Effector CD8-positive, alpha-beta T cell (primary cell): ENCODE measurements at regions not wholly inside any gene's neighbourhood (a gene's known extent, or its start where the extent isn't known, plus 50 kb on each side); places are given as distances from the start of the nearest gene placed in this dataset.
"Not testable (repeated sequence)": the region's sequence is repeated elsewhere in the genome, so short reads cannot be mapped to it uniquely, and the experiment has no call there.

Experiments
- DNase-seq: peaks from one replicate; lab custom pipeline; 2025; lab: John Stamatoyannopoulos, UW

DNA sequence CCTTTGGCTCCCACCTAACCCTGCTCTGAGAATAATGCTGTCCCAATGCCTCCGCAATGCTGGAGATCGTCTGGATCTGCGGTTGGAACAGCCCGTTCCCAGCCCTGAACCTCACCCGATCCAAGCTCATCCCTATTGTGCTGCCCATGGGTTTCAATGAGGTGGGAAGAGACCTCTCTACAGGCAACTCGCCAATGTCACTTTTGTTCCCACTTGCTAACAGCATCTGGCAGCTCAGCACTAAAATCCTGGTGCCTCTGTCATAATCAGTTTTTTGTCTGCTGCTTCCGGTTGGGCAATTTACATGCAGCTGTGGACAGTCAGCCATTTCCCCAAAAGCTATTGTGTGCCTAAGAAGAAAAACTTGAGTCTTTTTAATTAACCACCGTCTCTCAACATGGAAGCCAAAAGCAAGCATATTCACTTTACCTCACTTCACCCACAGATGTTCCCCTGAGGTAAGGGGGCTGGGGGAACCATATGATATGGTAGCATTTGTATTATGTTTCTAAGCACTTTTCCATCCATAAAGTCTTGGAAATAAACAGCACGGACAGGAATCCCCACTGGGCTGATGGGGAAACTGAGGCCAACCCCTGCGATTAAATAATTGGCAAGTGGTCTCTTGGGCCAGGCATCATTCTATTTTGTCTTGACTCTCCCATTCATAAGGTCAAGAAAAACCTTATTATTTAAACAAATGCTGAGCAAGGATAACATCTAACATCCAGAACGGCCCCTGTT, 159.2 kb upstream of the CDH5 start:
- DNase-seq = no peak

DNA sequence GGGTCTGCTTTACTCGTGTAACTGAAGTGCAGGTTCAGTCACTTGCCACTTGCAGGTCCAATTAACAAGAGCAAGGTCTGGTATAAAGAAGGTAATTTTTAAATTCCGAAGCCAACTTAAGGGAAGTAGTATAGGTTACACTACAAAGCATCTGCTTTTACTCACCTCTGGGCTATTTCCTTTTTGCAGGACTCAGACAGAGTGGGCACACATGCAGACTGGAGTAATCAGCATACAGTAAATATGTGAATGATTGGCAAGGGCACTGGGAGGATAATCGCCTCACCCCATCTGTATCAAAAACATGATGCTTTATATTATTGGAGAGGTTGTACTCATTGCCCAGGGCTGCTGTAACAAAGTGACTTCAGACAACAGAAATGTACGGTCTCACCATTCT, 160.1 kb upstream of the CDH5 start:
- DNase-seq = no peak

DNA sequence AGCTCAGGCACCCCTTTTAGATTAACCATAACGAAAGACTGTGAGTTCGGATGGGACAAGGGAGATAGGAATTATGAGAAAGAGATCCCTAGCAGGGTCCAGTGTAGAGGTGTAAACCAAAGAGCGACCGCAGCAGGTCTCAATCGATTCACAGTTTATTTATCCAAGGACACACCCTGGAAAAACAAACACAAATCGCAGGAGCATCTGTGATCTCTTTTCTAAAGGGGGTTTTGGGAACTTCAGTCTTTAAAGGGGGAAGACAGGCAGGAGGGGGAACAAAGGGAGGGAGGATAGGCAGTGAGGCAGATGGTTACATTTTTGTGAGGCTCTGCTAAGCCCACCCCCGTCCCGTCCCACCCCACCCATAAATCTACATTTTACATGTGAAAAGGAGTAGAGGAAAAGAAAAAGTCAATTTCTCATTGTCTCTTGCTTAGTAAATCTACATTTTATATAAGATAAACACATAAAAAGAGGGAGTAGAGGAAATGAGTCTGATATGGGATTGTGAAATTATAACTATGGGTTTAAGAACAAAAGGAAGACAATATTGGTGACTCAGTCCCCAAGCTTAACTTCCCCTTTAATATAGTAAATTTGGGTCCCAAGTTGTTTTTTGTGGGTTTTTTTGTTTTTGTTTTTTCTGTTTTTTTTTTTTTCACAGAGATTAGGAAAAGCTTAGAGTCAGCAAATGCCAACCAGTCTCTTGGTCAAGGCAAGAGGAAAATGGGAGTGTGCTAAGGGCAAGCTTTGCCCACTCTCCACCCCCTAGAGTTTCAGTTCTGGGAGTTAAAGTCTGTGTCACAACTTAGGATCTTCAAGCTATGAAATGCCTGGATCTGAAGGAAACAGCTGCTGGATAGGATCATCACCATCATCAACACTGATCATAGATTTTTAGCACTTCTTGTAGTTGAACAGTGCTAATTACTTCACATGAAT, 160.9 kb upstream of the CDH5 start:
- no peak for DNase-seq

DNA sequence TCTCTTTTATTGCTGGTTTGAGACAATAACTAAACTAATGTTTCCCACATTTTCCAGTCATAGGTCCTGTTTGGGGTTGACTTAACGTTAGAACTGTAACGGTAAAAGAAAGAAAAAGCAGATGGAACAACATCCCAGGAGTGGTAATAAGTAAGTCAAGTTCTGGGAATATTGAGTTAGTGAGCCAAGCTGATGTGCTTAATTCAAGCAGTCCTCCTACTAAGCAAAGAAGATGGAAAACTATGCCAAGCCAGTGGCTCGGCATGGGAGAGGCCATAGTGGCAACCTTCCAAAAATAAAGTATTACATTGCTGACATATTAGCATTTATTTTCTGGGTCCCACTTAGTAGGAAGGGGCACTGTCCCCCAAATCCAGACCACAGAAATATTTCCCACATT, 161.7 kb upstream of the CDH5 start:
- no peak for DNase-seq

- no peak for DNase-seq
Measured at GRCh38 chr16:66203476-66203875, 163.0 kb upstream of the CDH5 start.

DNA sequence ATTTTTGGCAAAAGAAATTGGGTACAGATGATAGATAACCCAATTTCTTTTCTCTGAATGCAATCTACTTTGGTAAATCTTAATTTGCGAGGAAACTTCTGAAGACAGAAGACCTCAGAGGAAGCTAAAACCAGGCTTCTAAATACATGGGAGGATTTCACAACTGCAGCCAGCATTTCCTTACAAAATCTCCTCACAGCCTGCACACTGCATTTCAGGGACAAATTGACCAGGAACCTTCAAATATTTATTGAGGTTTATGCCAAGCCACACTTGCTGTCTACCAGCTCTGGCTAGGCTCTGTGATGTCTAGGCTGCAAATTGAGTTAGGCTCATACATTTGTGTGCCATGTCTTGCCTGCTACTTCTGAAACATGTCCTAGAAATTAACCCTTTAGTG, 167.3 kb upstream of the CDH5 start:
- DNase-seq = no peak

- DNase-seq = no peak
Measured at GRCh38 chr16:66198641-66199040, 167.8 kb upstream of the CDH5 start.

GRCh38 chr16:66197668-66198278, 168.7 kb upstream of the CDH5 start:
- no peak for DNase-seq

GRCh38 chr16:66196770-66197169, 169.7 kb upstream of the CDH5 start:
- no peak for DNase-seq

GRCh38 chr16:66194866-66195265, 171.6 kb upstream of the CDH5 start:
- DNase-seq = no peak

DNA sequence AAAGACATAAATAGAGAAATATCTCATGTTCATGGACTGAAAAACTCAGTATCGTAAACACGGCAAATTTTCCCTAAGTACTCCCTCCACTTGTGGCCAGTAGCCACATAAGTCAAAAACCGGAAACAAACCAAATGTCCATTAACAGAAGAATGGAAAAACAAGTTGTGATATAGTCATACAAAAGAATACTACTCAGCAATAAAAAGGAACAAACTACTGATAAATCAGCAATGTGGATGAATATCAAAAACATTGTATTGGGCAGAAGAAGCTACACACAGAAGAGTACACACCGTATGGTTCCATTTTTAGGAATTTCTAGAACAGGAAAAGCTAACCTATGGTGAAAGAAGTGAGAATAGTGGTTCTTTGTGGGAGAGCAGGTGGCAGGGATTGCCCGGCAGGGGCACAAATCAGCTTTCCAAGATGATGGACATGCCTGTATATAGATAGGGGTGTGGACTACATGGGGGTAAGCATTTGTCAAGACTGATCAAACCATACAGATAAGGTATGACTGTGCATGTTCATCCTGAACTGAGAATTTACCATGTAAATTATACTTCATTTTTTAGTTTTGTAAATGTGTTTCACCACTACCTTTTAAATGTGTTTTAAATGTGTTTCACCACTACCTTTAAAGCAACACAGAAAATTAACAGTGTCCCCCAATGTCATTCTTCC, 172.8 kb upstream of the CDH5 start:
- no peak for DNase-seq

- DNase-seq = no peak
Measured at GRCh38 chr16:66190411-66190810, 176.1 kb upstream of the CDH5 start.

DNA sequence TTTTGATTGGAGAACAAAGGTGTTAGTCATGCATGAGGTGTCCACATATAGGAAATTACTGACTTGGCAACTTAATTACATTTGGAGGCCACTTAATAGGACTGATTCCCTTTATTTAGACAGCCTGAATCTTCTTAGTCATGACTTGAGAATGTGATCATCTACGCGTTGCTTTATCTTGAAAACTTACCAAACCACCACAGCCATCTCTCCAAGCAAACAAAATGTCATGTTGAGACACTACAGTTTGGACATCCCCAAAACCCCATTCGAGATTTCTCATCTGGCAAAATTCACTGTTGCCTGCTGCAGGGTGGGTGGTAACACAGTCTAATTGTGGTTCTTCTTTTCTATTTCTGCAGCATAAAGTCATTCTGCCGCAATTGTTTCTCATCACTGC, 176.5 kb upstream of the CDH5 start:
- no peak for DNase-seq

GRCh38 chr16:66188917-66189725, 177.4 kb upstream of the CDH5 start:
- DNase-seq = no peak

DNA sequence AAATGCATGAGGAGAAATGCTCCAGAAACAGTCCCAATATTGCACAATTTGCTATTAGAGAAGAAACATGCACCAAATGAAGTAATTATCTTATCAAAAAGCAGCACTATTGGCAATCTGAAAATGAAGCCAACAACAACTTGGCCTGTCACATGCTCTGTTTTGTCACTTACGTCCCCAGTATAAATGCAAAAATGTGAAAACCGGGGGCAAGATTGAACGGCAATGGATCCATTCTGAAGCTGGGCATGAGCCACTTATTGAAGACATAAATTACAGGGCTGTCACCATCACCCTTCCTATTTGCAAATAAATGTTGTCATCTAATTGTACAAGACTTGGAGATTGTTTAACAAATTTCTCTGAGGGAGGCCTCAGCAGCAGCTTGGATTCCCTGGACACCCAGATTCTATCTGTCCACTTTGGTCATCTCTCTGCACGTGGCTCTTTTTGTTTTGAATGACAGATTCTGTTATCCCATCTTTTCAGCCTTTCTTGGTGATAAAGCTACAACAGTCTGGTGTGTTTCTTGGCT, 180.2 kb upstream of the CDH5 start:
- DNase-seq = no peak

DNA sequence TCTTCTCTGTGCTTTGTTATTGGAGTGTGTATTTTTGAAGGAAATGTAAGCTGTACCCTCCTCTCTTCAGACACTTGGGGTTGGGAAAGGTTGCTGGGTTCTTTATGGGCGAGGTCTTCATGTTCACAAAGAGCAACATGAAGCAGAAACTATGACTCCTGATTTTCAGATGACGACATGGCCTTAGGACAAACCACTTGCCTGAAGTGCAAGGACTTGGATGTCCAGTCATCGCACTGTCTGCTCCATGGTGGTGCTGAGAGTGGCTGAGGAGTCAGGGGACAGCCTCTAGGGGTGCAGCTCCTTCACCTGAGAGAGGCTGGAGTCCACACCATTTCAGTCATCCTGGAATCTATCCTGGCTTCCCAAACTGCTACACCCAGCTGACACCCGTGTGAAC, 183.9 kb upstream of the CDH5 start:
- no peak for DNase-seq

- no peak for DNase-seq
Measured at GRCh38 chr16:66176731-66177130, 189.8 kb upstream of the CDH5 start.

GRCh38 chr16:66176111-66176510, 190.4 kb upstream of the CDH5 start:
- no peak for DNase-seq

DNA sequence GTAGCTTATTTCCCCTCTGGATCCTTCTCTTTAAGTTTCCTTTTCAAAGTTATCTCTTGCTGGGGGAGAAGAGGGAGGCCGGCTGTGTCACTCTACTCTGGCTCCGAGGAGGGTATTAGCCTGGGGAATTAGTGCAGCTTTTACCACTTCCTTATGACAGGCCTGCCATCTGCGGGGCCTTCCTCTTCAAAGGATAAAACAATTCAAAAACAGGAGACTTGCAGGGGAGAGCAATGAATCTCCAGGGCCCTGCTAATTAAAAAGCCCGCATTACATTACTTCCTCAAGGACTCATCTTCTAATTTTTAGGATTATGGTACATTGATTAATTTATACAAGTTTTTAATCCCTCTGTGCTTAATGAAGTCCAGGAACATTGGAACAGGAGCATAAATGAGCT, 190.9 kb upstream of the CDH5 start:
- DNase-seq = no peak

- no peak for DNase-seq
Measured at GRCh38 chr16:66175058-66175457, 191.4 kb upstream of the CDH5 start.

- not testable (repeated sequence) for DNase-seq
Measured at GRCh38 chr16:66173796-66174195, 192.7 kb upstream of the CDH5 start.
